GF-D8 (cell line): ENCODE measurements at regions not wholly inside any gene's neighbourhood (a gene's known extent, or its start where the extent isn't known, plus 50 kb on each side); places are given as distances from the start of the nearest gene placed in this dataset.

ENCODE experiments used
- DNase-seq: peaks from one replicate; lab custom pipeline; 2025; lab: John Stamatoyannopoulos, UW

GRCh38 chr15:66832664-66833063 lies 130.6 kb downstream of the SMAD6 start:
- no peak for DNase-seq

DNA sequence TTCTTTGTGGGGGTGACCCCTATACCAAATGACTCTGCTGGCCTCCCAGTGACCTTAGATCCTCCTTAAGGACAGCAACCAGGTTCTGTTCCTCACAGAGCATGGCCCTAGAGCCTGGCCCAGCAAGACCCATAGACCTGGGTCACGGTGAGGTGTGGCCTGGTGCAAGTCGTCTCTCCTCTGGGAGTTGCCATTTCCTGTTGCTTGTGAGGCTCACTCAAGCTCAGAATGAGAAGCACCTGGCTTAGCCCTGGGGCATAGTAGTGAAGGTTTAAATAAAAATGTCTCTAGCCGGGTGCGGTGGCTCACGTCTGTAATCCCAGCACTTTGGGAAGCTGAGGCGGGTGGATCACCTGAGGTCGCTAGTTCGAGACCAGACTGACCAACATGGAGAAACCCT lies 131.3 kb downstream of the SMAD6 start:
- no peak for DNase-seq

DNA sequence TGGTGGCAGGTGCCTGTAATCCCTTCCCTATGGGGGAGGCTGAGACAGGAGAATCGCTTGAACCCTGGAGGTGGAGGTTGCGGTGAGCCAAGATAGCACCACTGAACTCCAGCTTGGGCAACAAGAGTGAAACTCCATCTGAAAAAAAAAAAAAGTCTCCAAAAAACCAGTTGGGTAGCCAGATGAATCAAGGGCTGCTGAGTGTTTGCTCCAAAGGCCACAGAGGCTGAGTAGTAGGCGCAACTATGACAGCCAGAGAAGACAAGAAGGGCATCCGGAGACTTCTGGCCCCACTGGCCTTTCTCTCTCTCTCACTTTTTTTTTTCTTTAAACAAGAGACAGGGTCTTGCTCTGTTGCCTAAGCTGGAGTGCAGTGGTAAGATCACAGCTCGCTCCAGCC lies 131.8 kb downstream of the SMAD6 start:
- DNase-seq, result no peak

DNA sequence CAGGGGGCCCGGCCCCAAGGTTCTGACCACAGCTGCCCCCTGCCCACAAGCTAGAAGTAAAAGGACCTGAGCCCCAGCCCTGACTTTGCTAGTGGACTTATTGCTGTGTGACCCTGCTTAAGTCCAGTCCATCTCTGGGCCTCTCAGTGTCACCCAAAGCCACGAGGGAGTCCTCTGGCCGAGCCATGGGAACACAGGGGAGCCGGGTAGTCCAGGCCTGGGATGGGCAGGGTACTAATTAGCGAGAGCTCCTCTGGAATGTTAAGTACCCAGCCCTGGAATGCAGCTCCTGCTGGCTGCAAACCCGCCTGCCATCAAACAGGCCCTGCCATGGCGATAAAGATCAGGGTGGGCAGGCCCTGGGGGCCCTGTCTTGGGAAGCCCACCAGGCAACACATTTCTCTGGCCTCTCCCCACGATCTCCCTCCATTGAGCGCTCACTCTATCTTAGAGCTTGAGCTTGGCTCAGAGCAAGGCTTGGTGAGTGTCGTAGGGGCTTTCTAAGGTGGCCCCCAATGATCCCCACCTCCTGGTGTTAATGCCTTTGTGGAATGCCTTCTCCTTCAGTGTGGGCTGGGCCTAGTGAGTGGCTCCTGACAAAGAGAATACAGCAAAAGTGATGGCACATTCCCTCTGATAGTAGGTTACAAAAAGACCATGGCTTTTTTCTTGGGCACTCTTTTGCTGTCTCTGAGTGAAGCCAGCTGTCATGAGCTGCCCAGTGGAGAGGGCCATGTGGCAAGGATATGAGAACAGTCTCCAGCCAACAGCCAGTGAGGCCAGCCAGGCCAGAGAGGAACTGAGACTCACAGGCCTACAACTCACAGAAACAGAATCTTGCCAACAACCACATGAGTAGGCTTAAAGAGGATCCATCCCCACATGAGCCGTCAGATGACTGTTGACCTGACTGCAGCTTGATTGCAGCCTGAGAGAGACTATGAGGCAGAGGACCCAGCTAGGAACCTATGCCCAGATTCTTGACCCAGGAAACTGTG lies 133.1 kb downstream of the SMAD6 start:
- no peak for DNase-seq

GRCh38 chr15:66836231-66837030 lies 134.4 kb downstream of the SMAD6 start:
- DNase-seq, result no peak

DNA sequence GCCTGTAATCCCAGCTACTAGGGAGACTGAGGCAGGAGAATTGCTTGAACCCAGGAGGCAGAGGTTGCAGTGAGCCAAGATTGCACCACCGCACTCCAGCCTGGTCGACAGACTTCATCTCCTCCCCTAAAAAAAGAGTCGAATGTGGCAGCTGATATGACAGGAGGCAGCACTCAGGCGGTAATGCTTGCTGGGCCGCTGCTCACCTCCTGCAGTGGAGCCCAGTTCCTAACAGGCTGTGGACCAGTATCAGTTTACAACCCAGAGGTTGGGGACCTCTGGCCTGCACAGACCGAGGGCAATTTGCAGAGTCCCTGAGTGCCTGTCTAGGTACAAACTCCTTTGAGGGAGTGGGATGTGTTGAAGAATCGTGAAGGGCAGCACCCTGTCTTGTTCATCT lies 136.2 kb downstream of the SMAD6 start:
- DNase-seq, result no peak

DNA sequence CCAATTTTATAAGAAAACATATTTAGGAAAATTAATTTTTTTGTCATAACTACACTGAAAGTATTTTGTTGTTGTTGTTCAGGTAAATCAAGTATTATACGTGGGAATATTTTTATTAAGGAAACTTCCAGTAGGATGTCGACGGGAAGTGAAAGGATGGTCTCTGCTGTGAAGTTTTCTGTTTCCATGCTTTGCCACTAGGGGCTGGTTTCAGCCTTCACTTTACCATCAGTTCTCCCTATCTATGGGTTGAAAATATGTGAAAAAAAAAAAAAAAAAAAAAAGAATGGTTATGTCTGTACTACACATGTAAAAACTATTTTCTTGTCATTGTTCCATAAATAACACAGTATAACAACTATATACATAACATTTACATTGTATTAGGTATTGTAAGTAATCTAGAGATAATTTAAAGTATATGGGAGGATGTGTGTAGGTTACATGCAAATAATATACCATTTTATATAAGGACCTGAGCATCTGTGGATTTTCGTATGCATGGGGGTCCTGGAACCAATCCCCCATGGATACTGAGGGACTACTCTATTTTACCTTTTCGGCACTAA lies 136.7 kb downstream of the SMAD6 start:
- no peak for DNase-seq

DNA sequence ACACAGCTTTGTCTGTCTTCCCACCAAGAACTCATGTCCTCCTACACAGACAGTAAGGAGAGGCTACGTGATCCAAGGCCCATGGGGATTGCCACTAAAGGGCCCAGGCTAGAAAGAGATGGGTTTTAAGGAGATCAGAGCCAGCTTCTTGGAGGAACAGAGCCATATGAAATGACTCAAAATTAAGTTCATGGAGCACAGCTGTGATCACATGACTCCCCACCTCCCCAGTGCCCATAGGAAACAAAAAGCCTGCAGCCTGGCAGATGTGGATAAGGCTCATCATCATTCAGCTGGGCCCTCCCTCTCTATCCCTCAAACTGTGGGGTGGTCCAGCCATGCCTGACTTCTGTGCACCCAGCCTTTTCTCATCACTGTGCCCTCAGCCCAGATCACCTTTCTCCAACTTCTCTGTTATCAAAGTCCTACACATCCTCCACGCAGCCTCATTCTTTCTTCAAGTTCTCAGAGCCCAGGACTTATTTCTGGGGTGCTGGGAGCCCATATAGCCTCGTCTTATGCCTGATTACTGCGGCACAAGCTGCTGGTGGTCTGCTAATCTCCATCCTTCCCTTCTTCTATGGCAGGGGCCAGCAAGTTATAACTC lies 137.6 kb downstream of the SMAD6 start:
- DNase-seq, result no peak

DNA sequence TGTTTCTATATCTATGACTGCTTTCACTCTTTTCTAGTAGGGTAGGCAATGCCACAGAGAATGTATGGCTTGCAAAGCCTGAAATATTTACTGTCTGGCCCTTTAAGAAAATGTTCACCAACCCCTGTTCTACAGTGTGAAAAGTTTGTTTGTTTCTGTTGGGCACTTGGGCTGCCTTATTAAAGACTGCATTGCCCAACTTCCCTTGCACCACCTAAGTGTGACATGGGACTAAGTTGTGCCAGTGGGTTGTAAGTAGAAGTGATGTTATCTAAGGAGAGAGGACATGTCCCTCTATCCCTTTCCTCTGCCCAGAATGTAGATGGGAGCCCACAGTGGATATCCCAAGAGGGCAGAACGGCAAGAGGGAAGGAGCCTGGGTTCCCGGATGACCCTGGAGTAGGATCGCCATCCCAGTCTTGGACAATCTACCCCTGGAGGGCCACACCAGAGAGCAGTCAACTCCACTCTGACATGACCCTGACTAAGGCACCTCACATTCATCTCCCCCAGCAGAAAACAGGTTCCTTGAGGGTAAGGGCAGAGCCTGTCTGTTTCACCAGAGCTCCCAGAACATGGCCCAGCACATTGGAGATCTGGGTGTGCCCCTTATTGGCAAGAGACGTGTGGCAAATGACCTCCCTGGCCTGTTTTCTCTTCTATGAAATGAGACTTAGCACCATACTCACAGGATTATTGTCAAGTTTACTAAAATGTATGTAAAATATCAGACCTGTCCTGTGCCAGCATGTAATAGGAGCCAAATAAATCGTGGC lies 138.8 kb downstream of the SMAD6 start:
- DNase-seq, result no peak

DNA sequence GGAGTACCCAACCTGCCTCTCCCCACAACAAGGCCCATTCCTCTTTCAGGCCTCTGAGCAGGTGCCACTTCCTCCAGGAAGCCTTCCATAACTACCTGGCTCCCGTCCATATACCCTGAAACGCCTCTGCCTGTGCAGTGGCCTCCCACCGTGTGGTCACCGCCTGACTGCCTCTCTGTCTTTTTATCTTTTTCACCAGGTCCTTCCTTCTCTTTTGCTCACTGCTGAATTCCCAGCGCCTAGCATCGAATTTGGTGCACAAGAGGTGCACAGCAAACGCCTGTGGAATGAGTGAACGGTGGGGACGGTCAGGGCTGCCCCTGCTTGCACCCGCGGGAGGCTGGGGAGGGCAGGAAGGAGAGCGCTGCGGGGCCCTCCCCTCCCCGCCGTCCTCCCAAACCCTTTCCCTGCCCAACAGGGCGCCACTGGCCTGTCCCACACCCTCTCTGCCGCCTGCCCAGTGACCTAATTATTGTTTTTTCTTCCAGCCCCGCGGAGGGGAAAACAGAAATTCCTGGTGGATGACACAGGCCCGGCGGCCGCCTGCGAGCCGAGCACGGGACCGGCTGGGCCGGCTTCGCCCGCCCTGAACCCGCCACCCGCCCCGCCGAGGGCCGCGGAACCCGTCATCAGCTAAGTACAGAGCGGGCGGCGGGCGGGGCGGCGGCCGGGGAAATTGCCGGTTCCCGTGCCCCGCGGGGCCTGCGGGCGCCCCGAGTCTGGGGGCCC lies 140.1 kb downstream of the SMAD6 start:
- DNase-seq, result no peak

- no peak for DNase-seq
Observed at GRCh38 chr15:66842710-66843441, 140.8 kb downstream of the SMAD6 start.

GRCh38 chr15:66843581-66843980 lies 141.5 kb downstream of the SMAD6 start:
- no peak for DNase-seq

GRCh38 chr15:66844041-66844746 lies 142.2 kb downstream of the SMAD6 start:
- DNase-seq, result no peak

GRCh38 chr15:66844747-66845145 lies 142.7 kb downstream of the SMAD6 start:
- DNase-seq, result no peak

DNA sequence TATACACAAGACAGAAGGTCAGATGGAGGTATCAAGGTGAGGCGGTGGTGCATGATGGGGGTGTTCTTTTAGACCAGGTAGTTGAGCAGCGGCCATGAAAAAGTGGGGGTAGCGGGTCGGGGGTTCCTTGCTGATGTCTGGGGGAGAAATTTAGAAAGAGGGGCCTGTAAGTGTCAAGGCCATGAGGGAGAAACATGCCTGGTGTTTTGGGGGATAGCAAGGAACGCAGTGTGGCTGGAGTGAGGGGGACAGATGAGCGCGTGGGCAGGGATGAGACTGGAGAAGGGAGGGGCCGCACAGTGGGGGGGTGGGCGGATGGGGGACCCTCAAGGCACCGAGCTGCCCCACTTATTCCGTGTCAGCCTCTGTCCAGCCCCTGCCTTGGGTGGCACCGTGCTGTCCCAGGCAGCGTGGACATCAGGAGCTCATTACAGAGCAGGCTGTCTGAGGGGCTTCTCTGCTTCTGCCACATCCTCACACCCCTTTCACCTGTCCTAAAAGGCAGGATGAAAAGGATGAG lies 143.3 kb downstream of the SMAD6 start:
- DNase-seq, result no peak

GRCh38 chr15:66846031-66846430 lies 144.0 kb downstream of the SMAD6 start:
- no peak for DNase-seq

DNA sequence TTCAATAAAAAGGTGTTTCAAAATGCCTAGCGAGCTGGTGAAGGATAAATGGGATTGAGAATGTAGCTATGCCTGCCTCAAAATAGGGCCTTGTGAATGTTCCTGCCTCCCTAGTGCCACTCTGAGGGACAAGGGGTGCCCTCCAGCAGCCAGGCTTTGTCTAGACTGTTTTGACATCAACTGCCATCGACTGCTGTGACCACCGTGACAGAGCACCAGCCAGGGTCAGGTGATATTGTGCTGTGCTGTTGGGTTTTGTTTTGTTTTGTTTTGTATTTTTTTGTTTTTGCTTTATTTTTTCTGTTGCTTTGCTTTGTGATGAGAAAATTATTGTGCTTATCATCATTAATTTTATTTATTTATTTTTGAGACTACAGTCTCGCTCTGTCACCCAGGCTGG lies 144.8 kb downstream of the SMAD6 start:
- no peak for DNase-seq

- DNase-seq, result no peak
Observed at GRCh38 chr15:66847565-66847991, 145.5 kb downstream of the SMAD6 start.

- no peak for DNase-seq
Observed at GRCh38 chr15:66848116-66848515, 146.1 kb downstream of the SMAD6 start.
